GM19467 (cell line): ENCODE measurements at regions not wholly inside any gene's neighbourhood (a gene's known extent, or its start where the extent isn't known, plus 50 kb on each side); places are given as distances from the start of the nearest gene placed in this dataset.
"Not testable (repeated sequence)": the region's sequence is repeated elsewhere in the genome, so short reads cannot be mapped to it uniquely, and the experiment has no call there.

Experiments used
- ATAC-seq: cut with Tn5 transposase; IDR thresholded peaks from one replicate; pipeline ENCODE4 v1.9.1; 2021; ENCODE audit warnings: mild to moderate bottlenecking, moderate library complexity; ENCODE audit not compliant: unreplicated experiment

- ATAC-seq, result no peak
Measured at GRCh38 chr16:80092681-80093080, 448.1 kb upstream of the DYNLRB2 start.

DNA sequence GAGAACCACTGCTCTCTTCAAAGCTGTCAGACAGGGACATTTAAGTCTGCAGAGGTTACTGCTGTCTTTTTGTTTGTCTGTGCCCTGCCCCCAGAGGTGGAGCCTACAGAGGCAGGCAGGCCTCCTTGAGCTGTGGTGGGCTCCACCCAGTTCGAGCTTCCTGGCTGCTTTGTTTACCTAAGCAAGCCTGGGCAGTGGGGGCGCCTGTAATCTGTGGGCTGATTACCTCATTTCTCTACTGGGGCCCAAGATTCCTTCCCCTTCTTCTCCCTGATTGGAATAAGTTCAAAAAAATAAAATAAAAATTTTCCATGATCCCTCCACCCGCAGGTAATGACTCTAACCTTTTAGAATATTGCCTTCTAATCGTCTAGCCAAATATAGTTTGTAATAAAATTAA, 449.3 kb upstream of the DYNLRB2 start:
- ATAC-seq, result not testable (repeated sequence)

DNA sequence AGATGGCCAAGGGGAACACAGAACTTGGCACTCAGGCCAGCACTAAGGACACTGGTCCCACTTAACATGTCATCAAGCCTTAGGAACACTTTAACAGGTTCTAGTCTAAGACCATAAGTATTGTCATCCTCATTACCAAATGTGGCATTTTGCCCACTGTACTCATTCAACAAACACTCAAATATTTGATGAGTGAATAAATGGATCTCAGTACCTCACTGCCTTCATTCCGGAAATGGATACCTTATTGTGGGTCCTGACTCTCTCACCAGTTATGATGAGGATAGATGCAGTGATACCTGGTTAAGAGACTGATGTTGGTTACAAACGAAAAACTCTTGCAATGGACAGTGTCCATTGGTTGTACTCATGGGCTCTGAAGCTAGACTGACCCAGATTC, 455.2 kb upstream of the DYNLRB2 start:
- ATAC-seq, result no peak

- ATAC-seq, result no peak
Measured at GRCh38 chr16:80084614-80085013, 456.2 kb upstream of the DYNLRB2 start.

GRCh38 chr16:80084163-80084562, 456.6 kb upstream of the DYNLRB2 start:
- ATAC-seq, result no peak

- ATAC-seq, result no peak
Measured at GRCh38 chr16:80082906-80083305, 457.9 kb upstream of the DYNLRB2 start.

GRCh38 chr16:80081846-80082245, 458.9 kb upstream of the DYNLRB2 start:
- no peak for ATAC-seq

DNA sequence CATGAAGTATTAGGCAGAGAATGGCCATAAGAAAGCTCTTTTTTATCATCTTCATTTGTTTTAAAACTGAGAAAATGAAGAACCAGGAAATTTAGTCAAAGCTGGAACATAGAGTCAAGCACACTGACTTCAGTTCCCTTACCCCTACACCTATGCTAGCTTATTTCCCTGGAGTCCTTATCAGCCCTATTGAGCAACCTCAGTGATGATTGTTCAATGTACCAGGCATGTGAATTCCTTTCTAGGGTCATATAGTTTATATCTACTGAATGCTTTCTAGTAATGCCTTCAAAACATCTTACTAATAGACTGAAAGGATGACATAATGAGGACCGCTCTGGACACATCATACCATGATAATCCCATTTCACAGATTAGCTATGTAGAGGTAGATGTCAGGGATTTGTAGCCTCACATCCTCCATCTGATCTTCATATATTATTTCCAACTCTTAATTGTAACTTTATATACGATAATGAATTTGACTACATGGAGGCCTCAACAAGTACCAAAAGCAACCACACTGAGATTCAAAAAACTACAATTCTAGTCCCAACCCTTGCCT, 460.4 kb upstream of the DYNLRB2 start:
- ATAC-seq, result no peak

GRCh38 chr16:80079072-80079471, 461.7 kb upstream of the DYNLRB2 start:
- ATAC-seq, result no peak

DNA sequence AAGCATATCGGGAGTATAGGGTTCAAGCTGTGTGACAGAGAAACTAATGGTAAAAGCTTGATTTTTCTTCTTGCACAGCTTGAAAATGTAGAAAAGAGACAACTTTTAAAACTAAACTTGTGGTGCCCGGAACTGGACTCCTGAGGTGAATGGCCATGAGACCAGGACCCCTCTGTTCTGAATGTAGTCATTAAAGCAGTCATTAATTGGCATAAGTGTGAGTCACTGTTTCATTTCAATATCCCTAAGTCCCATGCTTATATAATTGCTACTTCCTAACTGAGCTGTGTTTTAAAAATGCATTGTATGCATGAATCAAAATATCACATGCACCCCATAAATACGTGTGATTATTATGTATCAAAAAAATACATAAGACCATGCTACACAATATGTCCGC, 463.1 kb upstream of the DYNLRB2 start:
- ATAC-seq, result no peak

DNA sequence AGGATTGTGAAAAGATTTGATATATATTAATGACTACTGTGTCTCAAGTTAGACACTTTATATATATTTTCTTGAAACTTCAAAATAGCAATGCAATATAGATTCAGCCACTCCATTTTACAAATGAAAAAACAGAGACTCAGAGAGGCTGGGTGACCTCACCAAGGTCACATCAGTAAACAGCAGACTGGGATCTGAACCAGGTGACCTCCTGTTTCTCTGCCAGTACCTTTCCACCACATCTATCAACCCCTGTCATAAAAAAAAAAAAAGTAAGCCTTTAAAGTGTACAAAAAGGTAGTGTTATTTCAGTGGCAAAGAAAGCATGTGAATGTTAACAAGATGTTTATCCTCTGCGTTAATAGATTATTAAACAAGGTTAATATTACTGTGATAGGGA, 466.5 kb upstream of the DYNLRB2 start:
- no peak for ATAC-seq

GRCh38 chr16:80071964-80072456, 468.8 kb upstream of the DYNLRB2 start:
- ATAC-seq, result no peak

DNA sequence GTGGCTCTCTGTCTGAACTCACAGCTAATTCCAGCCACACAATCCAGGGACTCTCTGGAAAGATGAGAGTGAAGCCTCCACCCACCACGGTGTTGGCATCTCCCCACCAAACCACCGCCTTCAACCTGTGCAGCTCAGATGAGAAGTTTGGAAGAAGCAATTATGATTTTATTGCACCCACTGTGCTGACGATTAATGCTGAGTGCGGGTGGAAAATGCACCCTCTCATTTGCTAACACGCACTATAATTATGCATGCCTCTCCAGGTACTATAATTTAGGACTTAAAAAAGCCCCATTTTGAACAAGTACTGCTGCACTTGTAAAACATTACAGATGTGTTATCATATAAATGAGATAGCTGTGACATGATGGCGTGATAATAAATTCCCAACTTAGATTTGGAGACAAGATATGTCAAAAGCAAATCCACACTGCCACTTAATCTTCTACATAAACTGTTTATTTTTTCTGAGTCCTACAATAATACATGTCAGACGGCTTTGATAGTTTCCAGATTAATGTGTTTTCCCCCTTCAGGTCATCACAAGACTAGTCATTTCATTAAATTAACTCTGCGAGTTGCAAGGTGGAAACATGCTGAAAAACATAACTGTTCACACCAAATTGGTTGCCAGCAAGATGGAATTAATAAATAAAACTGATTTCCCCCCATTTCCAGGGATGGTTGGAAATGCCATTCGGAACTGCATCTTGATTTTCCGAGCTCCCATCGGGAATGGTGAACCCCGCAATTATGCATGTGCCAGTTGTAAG, 466.5 kb upstream of the MAF start:
- no peak for ATAC-seq

- no peak for ATAC-seq
Measured at GRCh38 chr16:80065541-80065940, 465.0 kb upstream of the MAF start.

GRCh38 chr16:80063713-80064069, 463.2 kb upstream of the MAF start:
- ATAC-seq, result no peak

DNA sequence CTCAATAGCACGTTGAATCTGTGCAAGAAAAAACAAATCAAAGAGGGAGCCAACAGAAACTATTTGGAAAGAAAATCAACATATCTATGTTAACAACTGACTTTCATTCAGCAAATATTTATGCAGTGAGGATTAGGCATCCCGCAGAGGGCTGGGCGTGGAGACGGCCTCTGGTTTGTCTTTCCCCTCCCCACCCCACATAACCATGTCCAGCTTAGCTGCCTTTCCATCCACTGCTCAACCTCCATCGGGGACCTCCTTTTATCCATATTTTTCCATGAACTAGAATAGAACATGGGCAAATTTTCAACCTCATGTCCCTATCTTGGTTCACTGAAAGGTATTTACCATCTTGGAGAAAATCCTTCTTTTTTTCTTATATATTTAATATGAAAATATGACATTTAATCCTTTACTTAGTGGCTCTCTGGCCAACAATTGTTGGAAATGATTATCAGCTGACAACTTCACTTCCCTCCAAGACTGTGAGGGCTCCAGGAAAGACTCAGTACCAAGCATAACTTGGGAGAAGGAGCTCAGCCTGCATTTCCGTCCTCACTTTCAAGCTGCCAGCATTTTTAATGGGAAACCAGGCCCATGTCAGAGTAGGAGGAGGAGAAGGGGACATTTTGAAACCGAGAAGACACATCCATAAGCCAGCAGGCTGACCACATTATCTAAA, 462.6 kb upstream of the MAF start:
- no peak for ATAC-seq

GRCh38 chr16:80062361-80063030, 462.0 kb upstream of the MAF start:
- no peak for ATAC-seq

- ATAC-seq, result no peak
Measured at GRCh38 chr16:80060470-80060869, 459.9 kb upstream of the MAF start.

DNA sequence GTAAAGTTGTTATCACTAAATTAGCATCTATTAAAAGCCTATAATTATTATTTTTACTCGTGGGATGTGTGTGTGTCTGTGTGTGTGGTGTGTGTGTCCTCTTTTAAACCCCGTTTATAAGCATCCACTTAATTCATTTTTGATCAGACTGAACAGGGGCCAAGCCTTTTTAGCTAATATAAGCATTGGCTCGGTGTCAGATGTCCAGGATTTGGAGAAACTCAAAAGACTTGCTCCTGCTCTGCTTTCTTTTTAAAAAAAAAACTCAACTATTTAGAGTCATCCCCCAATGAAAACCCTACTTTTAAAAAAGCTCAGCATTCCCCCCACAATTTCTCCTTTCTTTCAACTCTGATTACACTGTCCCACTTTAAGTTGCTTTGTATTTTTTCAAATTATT, 459.3 kb upstream of the MAF start:
- ATAC-seq, result no peak

DNA sequence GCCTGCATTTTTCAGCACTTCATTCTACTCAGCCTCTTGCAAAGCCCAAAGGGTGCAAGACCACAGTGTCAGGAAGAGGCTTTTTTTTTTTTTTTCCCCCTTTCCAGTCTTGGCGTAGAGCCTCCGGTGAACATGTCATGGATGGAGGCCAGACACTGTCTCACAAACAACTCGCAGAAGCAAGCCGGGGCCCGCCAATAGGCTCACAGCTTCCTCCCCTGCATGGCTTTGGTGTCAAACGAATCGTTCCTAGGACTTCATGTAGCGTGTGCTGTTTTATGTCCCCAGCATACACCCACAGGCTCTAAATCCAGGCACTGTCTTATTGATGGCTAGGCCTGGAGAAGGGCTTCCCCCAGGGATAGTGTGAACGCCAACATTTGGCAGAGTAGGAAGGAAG, 457.7 kb upstream of the MAF start:
- ATAC-seq, result no peak

DNA sequence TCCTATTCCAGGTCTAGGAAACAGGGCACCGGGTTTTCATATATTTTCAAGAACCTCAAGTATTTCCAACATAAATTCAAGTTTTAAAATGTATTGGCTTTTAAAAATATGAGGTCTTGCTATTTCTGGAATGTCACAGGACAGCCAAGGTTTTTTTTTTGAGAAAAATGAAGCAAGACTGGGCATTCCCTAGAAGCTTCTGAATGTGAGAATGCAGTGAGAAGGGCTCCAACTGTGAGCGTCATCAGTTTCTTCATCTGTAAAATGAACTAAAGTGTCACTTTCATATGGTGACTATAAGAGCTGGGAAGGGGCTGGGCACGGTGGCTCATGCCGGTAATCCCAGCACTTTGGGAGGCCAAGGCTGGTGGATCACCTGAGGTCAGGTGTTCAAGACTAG, 455.8 kb upstream of the MAF start:
- ATAC-seq, result no peak

- ATAC-seq, result no peak
Measured at GRCh38 chr16:80055831-80056230, 455.3 kb upstream of the MAF start.
